Fibroblast of the conjunctiva (primary cell): ENCODE measurements at regions not wholly inside any gene's neighbourhood (a gene's known extent, or its start where the extent isn't known, plus 50 kb on each side); places are given as distances from the start of the nearest gene placed in this dataset.
A peak's percentile ranks its signal among the peaks of the same experiment; 100 is the strongest.

Source experiments
- DNase-seq: peaks from one replicate; pipeline ENCODE4 v3.0.0-alpha.2; 2010; ENCODE audit warnings: low read depth

- DNase-seq, result no peak
Observed at GRCh38 chr9:129330711-129331492, 152.8 kb upstream of the IER5L start.

- no peak for DNase-seq
Observed at GRCh38 chr9:129328355-129329042, 150.4 kb upstream of the IER5L start.

GRCh38 chr9:129327552-129328328, 149.7 kb upstream of the IER5L start:
- DNase-seq, result no peak

GRCh38 chr9:129326061-129327005, 148.3 kb upstream of the IER5L start:
- DNase-seq, result no peak

- DNase-seq, result no peak
Observed at GRCh38 chr9:129324808-129325502, 146.9 kb upstream of the IER5L start.

- DNase-seq, result no peak
Observed at GRCh38 chr9:129323999-129324553, 146.0 kb upstream of the IER5L start.

- no peak for DNase-seq
Observed at GRCh38 chr9:129323376-129323998, 145.4 kb upstream of the IER5L start.

- DNase-seq, result no peak
Observed at GRCh38 chr9:129322641-129323375, 144.7 kb upstream of the IER5L start.

GRCh38 chr9:129322022-129322621, 144.1 kb upstream of the IER5L start:
- no peak for DNase-seq

GRCh38 chr9:129321286-129322021, 143.4 kb upstream of the IER5L start:
- no peak for DNase-seq

- peak; percentile 83 for DNase-seq
Observed at GRCh38 chr9:129320575-129321285, 142.7 kb upstream of the IER5L start.

GRCh38 chr9:129319938-129320481, 141.9 kb upstream of the IER5L start:
- no peak for DNase-seq

GRCh38 chr9:129319076-129319937, 141.2 kb upstream of the IER5L start:
- DNase-seq, result no peak

- DNase-seq, result no peak
Observed at GRCh38 chr9:129318121-129319075, 140.3 kb upstream of the IER5L start.
